Liver (tissue), 8 donors: ENCODE measurements at regions not wholly inside any gene's neighbourhood (a gene's known extent, or its start where the extent isn't known, plus 50 kb on each side); places are given as distances from the start of the nearest gene placed in this dataset.

Source experiments
- DNase-seq: peaks from one replicate; pipeline ENCODE4 v3.0.0-alpha.2; 2017; ENCODE audit warnings: low spot score
- H3K27ac ChIP-seq, 2 donors: one replicate each; pipeline ENCODE4 v1.7.0; 2013; ENCODE audit warnings: inconsistent platforms in 2 of 2, low read length in 2 of 2, control low read depth in 1 of 2, low read depth in 1 of 2, mild to moderate bottlenecking in 1 of 2
- H3K27me3 ChIP-seq, 4 donors: one replicate each; pipeline versions ENCODE4 v1.6.1 to v1.7.0; 2013; ENCODE audit warnings: low read length in 3 of 4, inconsistent platforms in 1 of 4, mild to moderate bottlenecking in 1 of 4, moderate library complexity in 1 of 4; ENCODE audit not compliant: control insufficient read depth in 4 of 4, insufficient read depth in 4 of 4
- H3K36me3 ChIP-seq, 4 donors: one replicate each; pipeline versions ENCODE4 v1.6.1 to v1.7.0; 2013; ENCODE audit warnings: low read length in 3 of 4, mild to moderate bottlenecking in 3 of 4, low read depth in 1 of 4, moderate library complexity in 1 of 4; ENCODE audit not compliant: control insufficient read depth in 4 of 4, insufficient read depth in 3 of 4
- H3K4me1 ChIP-seq, 4 donors: one replicate each; pipeline versions ENCODE4 v1.6.1 to v1.7.0; 2013; ENCODE audit warnings: low read length in 3 of 4, mild to moderate bottlenecking in 3 of 4, moderate library complexity in 1 of 4; ENCODE audit not compliant: control insufficient read depth in 4 of 4, insufficient read depth in 4 of 4
- H3K4me3 ChIP-seq, 3 donors: one replicate each; pipeline versions ENCODE4 v1.6.1 to v1.7.0; 2013; ENCODE audit warnings: low read length in 3 of 3, control low read depth in 1 of 3, low read depth in 1 of 3, mild to moderate bottlenecking in 1 of 3
- H3K9ac ChIP-seq, 2 donors: one replicate each; pipeline ENCODE4 v1.7.0; 2013; ENCODE audit warnings: low read length in 2 of 2, mild to moderate bottlenecking in 2 of 2, moderate library complexity in 2 of 2, control low read depth in 1 of 2, low read depth in 1 of 2
- H3K9me3 ChIP-seq, 4 donors: one replicate each; pipeline versions ENCODE4 v1.6.1 to v1.7.0; 2013; ENCODE audit warnings: low read length in 3 of 4; ENCODE audit not compliant: control insufficient read depth in 4 of 4
- CTCF ChIP-seq: fragments of 150-350 bp; IDR thresholded peaks from 2 replicates; pipeline ENCODE4 v1.5.1; 2017; ENCODE audit warnings: improper control_type of control experiment, low read depth, low read length; ENCODE audit not compliant: missing input control
- EGR1 ChIP-seq, 2 donors: IDR thresholded peaks; 2 replicates each; pipeline ENCODE4 v1.6.1; 2016 to 2018; ENCODE audit warnings: antibody characterized with exemption in 2 of 2, low read depth in 2 of 2
- FOXA1 ChIP-seq: IDR thresholded peaks from 2 replicates; pipeline ENCODE4 v1.6.1; 2016; ENCODE audit warnings: antibody characterized with exemption
- FOXA2 ChIP-seq: IDR thresholded peaks from 2 replicates; pipeline ENCODE4 v1.6.1; 2016; ENCODE audit warnings: antibody characterized with exemption
- GABPA ChIP-seq, 2 donors: IDR thresholded peaks in 1 of 2; conservative IDR thresholded peaks in 1 of 2; 2 replicates each; pipeline ENCODE4 v1.6.1; 2016; ENCODE audit warnings: antibody characterized with exemption in 2 of 2, mild to moderate bottlenecking in 1 of 2, moderate library complexity in 1 of 2
- HNF4A ChIP-seq, 2 donors: conservative IDR thresholded peaks; 2 replicates each; pipeline ENCODE4 v1.6.1; 2016; ENCODE audit warnings: antibody characterized with exemption in 2 of 2, mild to moderate bottlenecking in 2 of 2
- HNF4G ChIP-seq: IDR thresholded peaks from 2 replicates; pipeline ENCODE4 v1.6.1; 2016; ENCODE audit warnings: antibody characterized with exemption
- JUND ChIP-seq, 2 donors: IDR thresholded peaks; 2 replicates each; pipeline ENCODE4 v1.6.1; 2016; ENCODE audit warnings: antibody characterized with exemption in 2 of 2
- NR2F2 ChIP-seq: IDR thresholded peaks from 2 replicates; pipeline ENCODE4 v1.6.1; 2016; ENCODE audit warnings: antibody characterized with exemption
- RAD21 ChIP-seq, 2 donors: IDR thresholded peaks; 2 replicates each; pipeline ENCODE4 v1.6.1; 2016; ENCODE audit warnings: antibody characterized with exemption in 2 of 2, mild to moderate bottlenecking in 2 of 2
- REST ChIP-seq: IDR thresholded peaks from 2 replicates; pipeline ENCODE4 v1.6.1; 2016; ENCODE audit warnings: antibody characterized with exemption, mild to moderate bottlenecking
- RXRA ChIP-seq, 2 donors: IDR thresholded peaks; 2 replicates each; pipeline ENCODE4 v1.6.1; 2017 to 2018; ENCODE audit warnings: antibody characterized with exemption in 2 of 2, mild to moderate bottlenecking in 1 of 2
- SP1 ChIP-seq: IDR thresholded peaks from 2 replicates; pipeline ENCODE4 v1.6.1; 2018; ENCODE audit warnings: antibody characterized with exemption, mild to moderate bottlenecking
- TAF1 ChIP-seq: conservative IDR thresholded peaks from 2 replicates; pipeline ENCODE4 v1.6.1; 2016; ENCODE audit warnings: antibody characterized with exemption, mild to moderate bottlenecking
- YY1 ChIP-seq: IDR thresholded peaks from 2 replicates; pipeline ENCODE4 v1.6.1; 2016; ENCODE audit warnings: antibody characterized with exemption, mild to moderate bottlenecking
- WGBS: extraction: QIAGEN DNeasy Blood & Tissue Kit; methylation state at CpG from one replicate; pipeline ENCODE4 v1.1.7; 2013; 5-methylcytosine and 5-hydroxymethylcytosine counted together
- TF ChIP-seq, protein P1 (sequence below): IDR thresholded peaks from 2 replicates; pipeline ENCODE4 v1.6.1; 2016; ENCODE audit warnings: antibody characterized with exemption
- TF ChIP-seq, protein P2 (sequence below): IDR thresholded peaks from 2 replicates; pipeline ENCODE4 v1.6.1; 2016; ENCODE audit warnings: antibody characterized with exemption
- TF ChIP-seq, protein P3 (sequence below): IDR thresholded peaks from 2 replicates; pipeline ENCODE4 v1.6.1; 2016; ENCODE audit warnings: antibody characterized with exemption
- donor health status: healthy.
- donor health status: healthy.
- donor health status: healthy.
- donor health status: healthy.
- donor health status: healthy.

GRCh38 chr18:60246606-60247005 lies 126.0 kb downstream of the MC4R start:
- Histone ChIP-seq H3K9me3 (no peaks in the 10 kb centered on the region), H3K27ac (no peak overlapping the region)
- no peak for DNase-seq

More at GRCh38 chr18:60246606-60247005, 126.0 kb downstream of the MC4R start:
- TF ChIP-seq FOXA1: no peak
- TF ChIP-seq HNF4G: no peak
- TF ChIP-seq TAF1: no peak
- TF ChIP-seq, protein P1, sequence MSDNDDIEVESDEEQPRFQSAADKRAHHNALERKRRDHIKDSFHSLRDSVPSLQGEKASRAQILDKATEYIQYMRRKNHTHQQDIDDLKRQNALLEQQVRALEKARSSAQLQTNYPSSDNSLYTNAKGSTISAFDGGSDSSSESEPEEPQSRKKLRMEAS: no peak
- TF ChIP-seq RXRA (IDR thresholded peaks at IDR 0.05): no peak
- no peak for TF ChIP-seq JUND (IDR thresholded peaks at IDR 0.05)
- TF ChIP-seq, protein P2, sequence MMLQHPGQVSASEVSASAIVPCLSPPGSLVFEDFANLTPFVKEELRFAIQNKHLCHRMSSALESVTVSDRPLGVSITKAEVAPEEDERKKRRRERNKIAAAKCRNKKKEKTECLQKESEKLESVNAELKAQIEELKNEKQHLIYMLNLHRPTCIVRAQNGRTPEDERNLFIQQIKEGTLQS: no peak
- TF ChIP-seq FOXA2: no peak
- TF ChIP-seq CTCF: no peak
- TF ChIP-seq RAD21 (IDR thresholded peaks at IDR 0.05): no peak
- no peak for TF ChIP-seq SP1
- TF ChIP-seq HNF4A (conservative IDR thresholded peaks at IDR 0.05): no peak
- no peak for TF ChIP-seq GABPA (IDR thresholded peaks at IDR 0.05 in 1 of 2, conservative IDR thresholded peaks at IDR 0.05 in 1 of 2)
- TF ChIP-seq, protein P3, sequence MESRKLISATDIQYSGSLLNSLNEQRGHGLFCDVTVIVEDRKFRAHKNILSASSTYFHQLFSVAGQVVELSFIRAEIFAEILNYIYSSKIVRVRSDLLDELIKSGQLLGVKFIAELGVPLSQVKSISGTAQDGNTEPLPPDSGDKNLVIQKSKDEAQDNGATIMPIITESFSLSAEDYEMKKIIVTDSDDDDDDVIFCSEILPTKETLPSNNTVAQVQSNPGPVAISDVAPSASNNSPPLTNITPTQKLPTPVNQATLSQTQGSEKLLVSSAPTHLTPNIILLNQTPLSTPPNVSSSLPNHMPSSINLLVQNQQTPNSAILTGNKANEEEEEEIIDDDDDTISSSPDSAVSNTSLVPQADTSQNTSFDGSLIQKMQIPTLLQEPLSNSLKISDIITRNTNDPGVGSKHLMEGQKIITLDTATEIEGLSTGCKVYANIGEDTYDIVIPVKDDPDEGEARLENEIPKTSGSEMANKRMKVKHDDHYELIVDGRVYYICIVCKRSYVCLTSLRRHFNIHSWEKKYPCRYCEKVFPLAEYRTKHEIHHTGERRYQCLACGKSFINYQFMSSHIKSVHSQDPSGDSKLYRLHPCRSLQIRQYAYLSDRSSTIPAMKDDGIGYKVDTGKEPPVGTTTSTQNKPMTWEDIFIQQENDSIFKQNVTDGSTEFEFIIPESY: no peak
- no peak for TF ChIP-seq REST
- TF ChIP-seq EGR1 (IDR thresholded peaks at IDR 0.05; ENCODE audit: low read depth in 2 of 2): no peak
- no peak for TF ChIP-seq YY1
- TF ChIP-seq NR2F2: no peak
- Histone ChIP-seq H3K4me1 (no peaks in the 10 kb centered on the region), H3K27me3 (no peaks in the 10 kb centered on the region), H3K9ac (no peak overlapping the region), H3K36me3 (no peaks in the 10 kb centered on the region), H3K4me3 (no peak overlapping the region)
- 72% methylated on average over 1 of the region's 1 CpG for WGBS
